TTC549 (cell line): ENCODE measurements at regions not wholly inside any gene's neighbourhood (a gene's known extent, or its start where the extent isn't known, plus 50 kb on each side); places are given as distances from the start of the nearest gene placed in this dataset.
"Not testable (repeated sequence)": the region's sequence is repeated elsewhere in the genome, so short reads cannot be mapped to it uniquely, and the experiment has no call there.

Source experiments
- FAIRE-seq: peaks from 2 replicates; lab custom pipeline; 2012; peaks lifted over from hg19 to GRCh38; lab: Jason Lieb, UNC

GRCh38 chr1:106278716-106279115 lies 777.8 kb upstream of the PRMT6 start:
- FAIRE-seq: no peak

GRCh38 chr1:106289265-106289928 lies 767.1 kb upstream of the PRMT6 start:
- no peak for FAIRE-seq

GRCh38 chr1:106290805-106291501 lies 765.5 kb upstream of the PRMT6 start:
- FAIRE-seq: no peak

GRCh38 chr1:106292130-106292529 lies 764.3 kb upstream of the PRMT6 start:
- FAIRE-seq: no peak

- no peak for FAIRE-seq
Measured at GRCh38 chr1:106296431-106296830, 760.0 kb upstream of the PRMT6 start.

- FAIRE-seq: no peak
Measured at GRCh38 chr1:106304106-106304505, 752.4 kb upstream of the PRMT6 start.

- FAIRE-seq: no peak
Measured at GRCh38 chr1:106319612-106320011, 736.9 kb upstream of the PRMT6 start.

GRCh38 chr1:106325600-106325999 lies 730.9 kb upstream of the PRMT6 start:
- FAIRE-seq: no peak

- no peak for FAIRE-seq
Measured at GRCh38 chr1:106344494-106344893, 712.0 kb upstream of the PRMT6 start.

GRCh38 chr1:106360252-106360651 lies 696.2 kb upstream of the PRMT6 start:
- no peak for FAIRE-seq

- no peak for FAIRE-seq
Measured at GRCh38 chr1:106366627-106367319, 689.7 kb upstream of the PRMT6 start.

- FAIRE-seq: no peak
Measured at GRCh38 chr1:106378261-106378660, 678.2 kb upstream of the PRMT6 start.

GRCh38 chr1:106380772-106381171 lies 675.7 kb upstream of the PRMT6 start:
- no peak for FAIRE-seq

GRCh38 chr1:106389160-106389559 lies 667.3 kb upstream of the PRMT6 start:
- not testable (repeated sequence) for FAIRE-seq

- FAIRE-seq: no peak
Measured at GRCh38 chr1:106393046-106393445, 663.4 kb upstream of the PRMT6 start.

GRCh38 chr1:106396020-106396419 lies 660.5 kb upstream of the PRMT6 start:
- FAIRE-seq: no peak

- no peak for FAIRE-seq
Measured at GRCh38 chr1:106398391-106398790, 658.1 kb upstream of the PRMT6 start.

- no peak for FAIRE-seq
Measured at GRCh38 chr1:106406114-106406513, 650.4 kb upstream of the PRMT6 start.

- not testable (repeated sequence) for FAIRE-seq
Measured at GRCh38 chr1:106412321-106412720, 644.2 kb upstream of the PRMT6 start.

GRCh38 chr1:106435269-106435668 lies 621.2 kb upstream of the PRMT6 start:
- FAIRE-seq: no peak

- no peak for FAIRE-seq
Measured at GRCh38 chr1:106439475-106439874, 617.0 kb upstream of the PRMT6 start.

- FAIRE-seq: no peak
Measured at GRCh38 chr1:106447466-106447865, 609.0 kb upstream of the PRMT6 start.

- FAIRE-seq: no peak
Measured at GRCh38 chr1:106456832-106457231, 599.6 kb upstream of the PRMT6 start.
